ENCODE measurements at regions not wholly inside any gene's neighbourhood (a gene's known extent, or its start where the extent isn't known, plus 50 kb on each side); places are given as distances from the start of the nearest gene placed in this dataset.

- no peak for TF ChIP-seq TAF1 (IDR thresholded peaks at IDR 0.05; ENCODE audit: low read depth, low read length)
These were observed 90.4 kb downstream of the CD164 start (continued) for GRCh38 chr6:109291902-109292301.
